ENCODE measurements at regions not wholly inside any gene's neighbourhood (a gene's known extent, or its start where the extent isn't known, plus 50 kb on each side); places are given as distances from the start of the nearest gene placed in this dataset.

GRCh38 chr3:64759811-64760210 is 72.0 kb upstream of the ADAMTS9 start:
- H3K4me1 ChIP-seq: peaks cover 0 to 19% (median 2%) of the 10 kb centered on the region in 4 donors
- in situ Hi-C loops (cut with MboI; ENCODE audit: low pct_ligation_motif_present in 1 of 4, low pct_unique_long_range_greater_than_20kb in 1 of 4, low sequenced_read_pairs in 3 of 4): no loop called here
- no peak for DNase-seq
- no peaks in the 10 kb centered on the region for H3K9me3 ChIP-seq
- no peak overlapping the region for H3K4me3 ChIP-seq
- no peaks in the 10 kb centered on the region for H3K27me3 ChIP-seq
- no peak for TF ChIP-seq POLR2A (IDR thresholded peaks at IDR 0.05)
- TF ChIP-seq EP300 (IDR thresholded peaks at IDR 0.05; ENCODE audit: low read depth): peak; percentile 62
- peak in 2 of 3 donors; percentile 39 to 64 for TF ChIP-seq POLR2AphosphoS5 (IDR thresholded peaks at IDR 0.05)
- 74% methylated on average over 2 of the region's 2 CpGs; no CpG with 5 or more reads in 1 of the 2 donors for whole genome bisulfite sequencing, 2 donors (ENCODE audit: low coverage in 1 of 2)
- H3K36me3 ChIP-seq: no peaks in the 10 kb centered on the region
- intact Hi-C loops (cut with DNase I; ENCODE audit: low total_unique reads): no loop called here
- peak overlapping the region in 2 of 4 donors; percentile 8 to 51 for H3K27ac ChIP-seq

DNA sequence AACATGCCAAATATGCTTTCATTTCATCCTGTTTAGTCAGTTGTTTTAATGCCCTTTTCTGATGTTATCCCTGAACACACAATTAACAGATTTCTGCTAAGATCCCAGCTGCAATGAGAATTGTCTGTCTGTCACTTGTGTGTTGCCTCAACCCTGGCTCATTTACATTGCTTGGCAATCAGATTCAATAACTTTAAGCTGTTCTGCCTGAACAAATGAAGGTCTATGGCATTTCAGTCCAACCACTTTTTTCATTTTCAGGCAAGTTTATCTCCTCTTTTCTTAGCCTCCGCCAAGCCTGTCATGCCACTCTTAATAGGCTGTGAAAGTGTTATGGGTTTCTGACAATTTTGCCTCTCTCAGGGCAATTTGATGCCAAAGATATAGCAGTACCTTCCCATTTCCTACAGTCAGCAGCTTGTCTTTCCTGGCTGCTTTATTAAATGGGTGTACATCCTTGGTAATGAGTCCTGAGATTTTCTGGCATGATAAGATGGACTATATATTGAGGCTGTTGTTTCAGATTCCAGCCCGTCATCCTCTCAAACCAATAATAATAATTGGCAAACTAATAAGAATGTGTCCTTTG is 68.7 kb upstream of the ADAMTS9 start:
- Histone ChIP-seq H3K27me3 (no peaks in the 10 kb centered on the region), H3K4me3 (no peak overlapping the region), H3K27ac (no peak overlapping the region), H3K36me3 (no peaks in the 10 kb centered on the region), H3K9me3 (no peaks in the 10 kb centered on the region), H3K4me1 (peaks cover 0 to 15% (median 2%) of the 10 kb centered on the region in 4 donors)
- DNase-seq: no peak
- TF ChIP-seq CTCF (IDR thresholded peaks at IDR 0.05) (no peak), POLR2AphosphoS5 (IDR thresholded peaks at IDR 0.05) (no peak), POLR2A (IDR thresholded peaks at IDR 0.05) (no peak), EP300 (IDR thresholded peaks at IDR 0.05; ENCODE audit: low read depth) (no peak)
- intact Hi-C loops (cut with DNase I; ENCODE audit: low total_unique reads) (no loop called here), in situ Hi-C loops (cut with MboI; ENCODE audit: low pct_ligation_motif_present in 1 of 4, low pct_unique_long_range_greater_than_20kb in 1 of 4, low sequenced_read_pairs in 3 of 4) (no loop called here)
- WGBS, 2 donors (ENCODE audit: low coverage in 1 of 2): 91 to 100% methylated on average over 2 of the region's 2 CpGs

DNA sequence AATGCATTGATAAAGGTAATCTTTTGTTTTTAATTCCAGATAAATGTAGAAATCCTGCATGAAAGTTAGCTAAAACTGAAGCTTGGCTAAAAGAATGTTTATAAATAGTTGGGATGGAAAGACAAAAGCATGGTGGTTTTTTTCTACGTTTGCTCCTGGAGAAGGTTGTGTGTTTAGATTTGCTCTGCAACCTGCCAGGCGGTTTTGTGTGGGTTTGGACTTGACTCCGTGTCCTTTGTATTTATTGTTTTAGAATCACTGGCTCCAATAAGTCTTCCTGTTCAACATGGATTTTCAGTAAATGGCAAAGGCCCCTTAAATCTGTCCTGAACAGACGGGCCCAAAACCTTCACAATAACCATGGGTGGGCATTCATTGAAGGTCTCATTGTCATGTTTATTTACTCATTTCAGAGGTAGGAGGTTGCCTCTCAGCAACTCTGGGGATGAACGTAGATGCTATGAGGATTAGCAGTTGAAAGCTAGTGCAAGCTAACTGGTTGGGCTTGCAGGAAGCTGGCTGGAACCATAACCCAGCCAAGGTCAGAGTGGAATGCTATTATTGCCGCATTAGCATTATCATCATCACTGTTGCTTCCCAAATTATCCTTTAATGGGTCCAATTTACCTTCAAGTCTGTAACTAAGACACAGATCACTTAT is 60.6 kb upstream of the ADAMTS9 start:
- DNase-seq: no peak
- TF ChIP-seq POLR2AphosphoS5 (IDR thresholded peaks at IDR 0.05): no peak
- TF ChIP-seq CTCF (IDR thresholded peaks at IDR 0.05): no peak
- no peak for TF ChIP-seq POLR2A (IDR thresholded peaks at IDR 0.05)
- TF ChIP-seq EP300 (IDR thresholded peaks at IDR 0.05; ENCODE audit: low read depth): no peak
- in situ Hi-C loops (cut with MboI; ENCODE audit: low pct_ligation_motif_present in 1 of 4, low pct_unique_long_range_greater_than_20kb in 1 of 4, low sequenced_read_pairs in 3 of 4) (no loop called here), intact Hi-C loops (cut with DNase I; ENCODE audit: low total_unique reads) (no loop called here)
- H3K9me3 ChIP-seq: no peaks in the 10 kb centered on the region
- WGBS, 2 donors (ENCODE audit: low coverage in 1 of 2): 59 to 77% methylated on average over 5 to 6 of the region's 6 CpGs
- H3K4me3 ChIP-seq: no peak overlapping the region
- H3K27me3 ChIP-seq: no peaks in the 10 kb centered on the region
- H3K36me3 ChIP-seq: no peaks in the 10 kb centered on the region
- H3K27ac ChIP-seq: no peak overlapping the region
- H3K4me1 ChIP-seq: peaks cover 0 to 7% (median 2%) of the 10 kb centered on the region in 4 donors

DNA sequence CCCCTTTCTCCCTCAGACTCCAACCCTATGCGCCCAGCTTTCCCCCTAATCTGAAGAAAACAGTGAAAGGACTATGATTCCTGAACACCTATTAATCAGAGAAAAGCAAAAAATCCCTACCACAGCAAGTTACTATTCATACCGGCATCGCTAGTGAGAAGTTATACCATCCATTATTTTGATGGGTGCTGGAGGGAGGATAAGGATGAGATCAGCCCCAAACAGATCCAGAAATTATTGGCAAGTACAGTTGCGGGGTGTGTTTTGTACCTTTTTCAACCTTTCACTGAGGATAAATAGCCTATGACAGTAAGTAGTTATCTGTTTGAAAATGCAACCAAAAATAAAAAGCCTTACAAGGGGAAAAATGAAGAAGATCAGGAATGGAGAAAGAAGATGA is 59.9 kb upstream of the ADAMTS9 start:
- no peak overlapping the region for H3K4me3 ChIP-seq
- 88% methylated on average over 4 of the region's 4 CpGs for WGBS, 2 donors (ENCODE audit: low coverage in 1 of 2)
- intact Hi-C loops (cut with DNase I; ENCODE audit: low total_unique reads) (no loop called here), in situ Hi-C loops (cut with MboI; ENCODE audit: low pct_ligation_motif_present in 1 of 4, low pct_unique_long_range_greater_than_20kb in 1 of 4, low sequenced_read_pairs in 3 of 4) (no loop called here)
- H3K36me3 ChIP-seq: no peaks in the 10 kb centered on the region
- TF ChIP-seq POLR2A (IDR thresholded peaks at IDR 0.05) (no peak), EP300 (IDR thresholded peaks at IDR 0.05; ENCODE audit: low read depth) (no peak), CTCF (IDR thresholded peaks at IDR 0.05) (no peak), POLR2AphosphoS5 (IDR thresholded peaks at IDR 0.05) (no peak)
- no peaks in the 10 kb centered on the region for H3K9me3 ChIP-seq
- peak overlapping the region in 1 of 4 donors; percentile 4 for H3K27ac ChIP-seq
- DNase-seq: no peak
- peaks cover 0 to 7% (median 2%) of the 10 kb centered on the region in 4 donors for H3K4me1 ChIP-seq
- no peaks in the 10 kb centered on the region for H3K27me3 ChIP-seq

Measured in transverse colon (tissue), 4 donors.